ENCODE measurements at regions not wholly inside any gene's neighbourhood (a gene's known extent, or its start where the extent isn't known, plus 50 kb on each side); places are given as distances from the start of the nearest gene placed in this dataset.
"Not testable (repeated sequence)": the region's sequence is repeated elsewhere in the genome, so short reads cannot be mapped to it uniquely, and the experiment has no call there.

DNA sequence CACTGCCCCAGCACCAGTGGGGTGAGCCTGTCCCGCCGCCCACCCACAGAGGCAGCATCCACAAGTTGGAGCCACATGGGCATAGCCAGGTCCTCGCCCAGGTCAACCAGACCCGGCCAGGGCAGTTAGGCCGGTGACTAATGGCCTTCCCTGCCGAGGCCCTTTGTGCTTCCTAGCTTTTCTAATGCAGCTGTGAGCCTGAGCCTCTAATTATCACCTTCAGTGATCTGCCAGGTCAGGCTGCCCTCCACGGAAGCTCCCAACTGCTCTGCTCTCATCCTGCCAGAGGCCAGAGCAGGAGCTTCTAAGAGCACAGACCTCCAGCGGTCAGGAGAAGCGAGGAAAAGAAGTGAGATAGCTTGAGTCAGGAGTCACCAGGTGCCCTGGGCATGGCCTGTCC is 87.1 kb upstream of the PPP1R26 start:
- Histone ChIP-seq H3K4me3 (ENCODE audit: insufficient read depth, low read depth, low read length) (no peak overlapping the region), H3K36me3 (replicated peaks; ENCODE audit: control insufficient read depth, insufficient read depth, low read length) (no peaks in the 10 kb centered on the region), H3K27me3 (ENCODE audit: control insufficient read depth, insufficient read depth, low read length) (no peaks in the 10 kb centered on the region)
- DNase-seq = no peak

DNA sequence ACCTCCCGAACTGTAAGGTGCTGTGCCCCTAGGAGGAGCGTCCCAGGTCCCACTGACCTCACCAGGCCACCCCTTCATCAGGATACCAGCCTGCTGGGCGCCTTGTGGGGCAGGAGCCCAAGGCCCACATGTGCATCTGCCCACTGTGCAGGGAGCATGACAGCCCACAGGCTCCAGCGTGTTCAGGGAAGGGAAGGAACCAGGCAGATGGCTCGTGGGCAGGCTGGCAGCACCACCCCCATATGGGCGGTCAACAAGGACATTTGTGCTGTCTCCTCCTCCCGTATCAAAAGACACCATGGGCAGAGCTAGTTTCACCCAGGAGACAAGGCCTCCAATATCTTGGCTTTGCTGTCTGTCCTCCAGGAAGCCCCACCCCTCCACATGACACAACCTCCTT is 85.5 kb upstream of the PPP1R26 start:
- H3K36me3 ChIP-seq (replicated peaks; ENCODE audit: control insufficient read depth, insufficient read depth, low read length) = no peaks in the 10 kb centered on the region
- H3K4me3 ChIP-seq (ENCODE audit: insufficient read depth, low read depth, low read length) = no peak overlapping the region
- DNase-seq = no peak
- no peaks in the 10 kb centered on the region for H3K27me3 ChIP-seq (ENCODE audit: control insufficient read depth, insufficient read depth, low read length)

DNA sequence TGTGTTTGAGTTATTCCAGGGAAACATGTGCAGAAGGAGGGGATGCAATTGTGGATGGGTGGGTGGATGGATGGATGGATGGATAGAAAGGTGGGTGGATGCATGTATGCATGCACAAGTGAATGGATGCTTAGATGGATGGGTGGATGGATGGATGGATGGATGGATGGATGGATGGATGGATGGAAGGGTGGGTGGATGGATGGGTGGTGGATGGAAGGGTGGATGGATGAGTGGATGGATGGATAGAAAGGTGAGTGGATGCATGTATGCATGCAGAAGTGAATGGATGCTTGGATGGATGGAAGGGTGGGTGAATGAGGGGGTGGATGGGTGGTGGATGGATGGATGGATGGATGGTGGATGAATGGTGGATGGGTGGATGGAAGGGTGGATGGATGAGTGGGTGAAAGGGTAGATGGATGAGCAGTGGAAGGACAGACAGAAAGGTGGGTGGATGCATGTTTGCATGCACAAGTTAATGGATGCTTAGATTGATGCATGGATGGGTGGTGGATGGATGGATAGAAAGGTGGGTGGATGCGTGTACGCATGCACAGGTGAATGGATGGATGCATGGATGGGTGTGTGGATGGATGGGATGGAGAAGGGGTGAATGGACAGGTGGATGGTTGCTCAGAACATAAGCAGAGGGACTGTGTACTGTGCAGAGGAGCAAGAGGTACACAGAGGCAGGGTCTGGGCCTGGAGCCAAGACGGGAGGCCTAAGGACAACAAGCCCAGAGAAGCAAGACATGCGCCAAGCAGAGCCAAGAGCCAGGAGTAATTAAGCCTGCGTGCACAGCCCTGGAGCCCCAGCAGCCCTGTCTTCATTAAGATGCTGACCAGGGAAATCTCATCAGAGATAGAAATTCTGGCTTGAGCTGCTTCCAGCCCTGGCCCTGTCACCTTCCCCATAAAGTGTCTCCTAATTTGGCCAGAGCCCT is 84.6 kb upstream of the PPP1R26 start:
- no peak for DNase-seq
- H3K4me3 ChIP-seq (ENCODE audit: insufficient read depth, low read depth, low read length) = no peak overlapping the region
- H3K36me3 ChIP-seq (replicated peaks; ENCODE audit: control insufficient read depth, insufficient read depth, low read length) = no peaks in the 10 kb centered on the region
- no peaks in the 10 kb centered on the region for H3K27me3 ChIP-seq (ENCODE audit: control insufficient read depth, insufficient read depth, low read length)

DNA sequence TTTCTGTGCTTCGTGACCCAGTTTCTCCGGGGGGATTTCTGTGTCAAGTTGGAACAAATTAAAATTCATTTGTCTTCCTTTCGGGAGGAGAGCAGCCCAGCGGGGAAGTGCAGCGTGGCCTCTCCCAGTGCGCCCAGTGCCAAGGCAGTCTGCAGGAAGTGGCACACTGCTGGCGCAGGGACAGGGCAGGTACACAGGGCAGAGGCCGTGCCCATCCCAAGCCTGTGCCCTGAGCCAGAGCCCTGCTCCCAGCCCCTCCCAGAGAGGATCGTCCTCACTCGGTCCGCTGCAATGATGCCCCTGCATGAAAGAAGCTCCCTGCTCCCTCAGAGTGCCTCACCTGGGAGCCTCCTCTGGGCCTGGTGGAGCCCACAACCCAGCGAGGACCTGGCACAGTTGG is 82.4 kb upstream of the PPP1R26 start:
- Histone ChIP-seq H3K27me3 (ENCODE audit: control insufficient read depth, insufficient read depth, low read length) (no peaks in the 10 kb centered on the region), H3K36me3 (replicated peaks; ENCODE audit: control insufficient read depth, insufficient read depth, low read length) (no peaks in the 10 kb centered on the region), H3K4me3 (ENCODE audit: insufficient read depth, low read depth, low read length) (no peak overlapping the region)
- DNase-seq = peak; percentile 42

DNA sequence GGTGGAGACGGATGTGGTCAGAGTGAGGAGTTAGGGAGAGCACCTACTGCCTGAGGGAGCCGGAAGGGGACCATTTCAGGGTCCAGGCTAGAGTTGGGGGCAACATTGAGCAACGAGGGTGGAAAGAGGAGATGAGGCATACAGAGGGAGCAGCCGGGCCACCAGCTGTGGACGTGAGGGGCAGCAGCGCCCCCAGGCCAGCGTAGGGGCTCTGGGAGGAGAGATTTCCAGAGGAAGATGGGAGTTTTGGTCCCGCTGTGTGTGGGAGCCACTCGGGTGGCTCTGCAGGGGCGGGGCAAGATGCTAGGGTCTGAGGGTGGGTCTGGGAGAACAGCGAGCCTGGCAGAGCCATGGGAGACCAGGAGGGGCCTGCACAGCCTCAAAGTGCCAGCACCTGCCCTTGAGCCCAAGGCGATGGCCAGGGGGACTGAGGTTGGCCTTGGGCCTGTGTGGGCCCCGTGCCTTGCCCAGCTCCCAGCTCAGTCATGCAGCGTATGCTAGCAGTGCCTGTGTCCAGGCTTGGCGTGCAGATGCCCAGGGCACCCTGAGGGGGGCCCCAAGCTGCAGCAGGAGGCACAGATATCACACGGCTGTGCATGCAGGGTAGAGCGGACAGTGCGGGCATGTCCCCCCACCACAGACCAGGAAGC is 80.5 kb upstream of the PPP1R26 start:
- H3K4me3 ChIP-seq (ENCODE audit: insufficient read depth, low read depth, low read length) = no peak overlapping the region
- peak; percentile 57 for DNase-seq

DNA sequence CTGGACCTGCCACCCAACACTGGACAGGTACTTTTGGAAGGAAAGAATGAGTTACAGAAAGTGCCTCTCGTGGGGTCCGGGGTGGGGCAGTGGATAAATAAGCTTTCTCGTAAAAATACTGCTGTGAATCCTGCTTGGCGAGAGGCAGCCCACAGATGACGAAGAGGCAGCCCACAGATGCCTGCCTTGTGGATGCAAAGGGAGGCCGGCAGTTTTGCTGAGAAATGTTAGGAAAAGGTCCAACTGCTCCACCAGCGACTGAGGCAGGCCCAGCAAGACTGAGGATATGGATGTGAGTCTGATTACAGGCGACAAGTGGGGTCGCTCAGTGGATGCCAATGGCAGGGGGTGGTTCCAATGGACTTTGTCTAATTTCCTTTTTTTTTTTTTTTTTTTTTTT is 79.1 kb upstream of the PPP1R26 start:
- Histone ChIP-seq H3K36me3 (replicated peaks; ENCODE audit: control insufficient read depth, insufficient read depth, low read length) (no peaks in the 10 kb centered on the region), H3K27me3 (ENCODE audit: control insufficient read depth, insufficient read depth, low read length) (no peaks in the 10 kb centered on the region), H3K4me3 (ENCODE audit: insufficient read depth, low read depth, low read length) (no peak overlapping the region)
- no peak for DNase-seq

More for the DNA sequence above, 80.5 kb upstream of the PPP1R26 start:
- Histone ChIP-seq H3K27me3 (ENCODE audit: control insufficient read depth, insufficient read depth, low read length) (no peaks in the 10 kb centered on the region), H3K36me3 (replicated peaks; ENCODE audit: control insufficient read depth, insufficient read depth, low read length) (no peaks in the 10 kb centered on the region)

DNA sequence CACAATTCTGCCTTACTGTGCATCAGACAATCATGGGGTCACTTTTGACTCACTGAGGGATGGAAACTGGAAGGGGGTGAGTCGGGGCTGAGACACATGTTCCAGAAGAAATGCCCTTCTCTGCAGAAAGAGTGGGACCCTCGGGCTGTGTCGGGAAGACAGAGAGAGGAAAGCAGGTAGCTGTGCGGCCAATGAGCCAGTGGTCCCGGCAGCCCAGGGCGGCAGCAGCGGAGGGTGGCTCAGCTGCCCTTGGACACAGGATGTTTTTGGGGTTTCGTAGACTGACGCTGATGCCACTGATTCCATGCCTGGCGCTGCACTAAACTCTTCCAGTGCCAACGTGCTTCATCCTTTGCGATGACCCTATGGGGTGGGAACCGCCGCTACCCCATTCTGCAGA is 78.4 kb upstream of the PPP1R26 start:
- no peak for DNase-seq
- H3K4me3 ChIP-seq (ENCODE audit: insufficient read depth, low read depth, low read length) = no peak overlapping the region
- no peaks in the 10 kb centered on the region for H3K27me3 ChIP-seq (ENCODE audit: control insufficient read depth, insufficient read depth, low read length)
- H3K36me3 ChIP-seq (replicated peaks; ENCODE audit: control insufficient read depth, insufficient read depth, low read length) = no peaks in the 10 kb centered on the region

DNA sequence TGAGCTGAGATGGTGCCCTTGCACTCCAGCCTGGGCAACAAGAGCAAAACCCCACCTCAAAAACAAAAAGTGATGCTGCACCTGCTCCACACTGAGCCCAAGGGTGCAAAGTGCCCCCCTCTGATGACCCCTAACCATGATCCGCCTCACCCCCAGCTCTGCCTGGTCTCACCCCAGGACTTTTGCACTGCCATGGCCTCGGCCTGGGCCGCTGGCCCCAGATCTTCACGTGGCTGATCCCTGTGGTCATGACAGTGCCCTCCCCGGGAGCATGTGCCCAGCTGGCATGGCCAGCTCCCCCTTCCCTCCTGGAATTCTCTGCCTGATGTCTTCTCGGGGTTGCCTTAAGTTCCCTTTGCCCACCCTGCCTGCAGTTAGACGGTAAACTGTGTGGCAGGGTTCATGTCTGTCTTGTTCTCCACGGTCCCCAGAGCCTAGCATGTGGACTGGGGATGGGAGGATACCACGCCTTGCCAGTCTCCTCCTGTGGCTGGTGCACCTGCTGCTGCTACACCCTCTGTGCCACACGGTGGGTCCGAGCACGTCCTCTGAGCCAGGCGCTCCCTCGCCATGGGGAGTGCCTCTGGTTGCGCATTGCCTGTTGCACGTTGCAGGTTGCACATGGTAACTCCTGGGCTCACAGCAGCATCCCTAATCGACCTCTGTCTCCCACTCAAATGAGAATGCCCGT is 77.4 kb upstream of the PPP1R26 start:
- DNase-seq = no peak
- Histone ChIP-seq H3K36me3 (replicated peaks; ENCODE audit: control insufficient read depth, insufficient read depth, low read length) (no peaks in the 10 kb centered on the region), H3K4me3 (ENCODE audit: insufficient read depth, low read depth, low read length) (no peak overlapping the region), H3K27me3 (ENCODE audit: control insufficient read depth, insufficient read depth, low read length) (no peaks in the 10 kb centered on the region)

DNA sequence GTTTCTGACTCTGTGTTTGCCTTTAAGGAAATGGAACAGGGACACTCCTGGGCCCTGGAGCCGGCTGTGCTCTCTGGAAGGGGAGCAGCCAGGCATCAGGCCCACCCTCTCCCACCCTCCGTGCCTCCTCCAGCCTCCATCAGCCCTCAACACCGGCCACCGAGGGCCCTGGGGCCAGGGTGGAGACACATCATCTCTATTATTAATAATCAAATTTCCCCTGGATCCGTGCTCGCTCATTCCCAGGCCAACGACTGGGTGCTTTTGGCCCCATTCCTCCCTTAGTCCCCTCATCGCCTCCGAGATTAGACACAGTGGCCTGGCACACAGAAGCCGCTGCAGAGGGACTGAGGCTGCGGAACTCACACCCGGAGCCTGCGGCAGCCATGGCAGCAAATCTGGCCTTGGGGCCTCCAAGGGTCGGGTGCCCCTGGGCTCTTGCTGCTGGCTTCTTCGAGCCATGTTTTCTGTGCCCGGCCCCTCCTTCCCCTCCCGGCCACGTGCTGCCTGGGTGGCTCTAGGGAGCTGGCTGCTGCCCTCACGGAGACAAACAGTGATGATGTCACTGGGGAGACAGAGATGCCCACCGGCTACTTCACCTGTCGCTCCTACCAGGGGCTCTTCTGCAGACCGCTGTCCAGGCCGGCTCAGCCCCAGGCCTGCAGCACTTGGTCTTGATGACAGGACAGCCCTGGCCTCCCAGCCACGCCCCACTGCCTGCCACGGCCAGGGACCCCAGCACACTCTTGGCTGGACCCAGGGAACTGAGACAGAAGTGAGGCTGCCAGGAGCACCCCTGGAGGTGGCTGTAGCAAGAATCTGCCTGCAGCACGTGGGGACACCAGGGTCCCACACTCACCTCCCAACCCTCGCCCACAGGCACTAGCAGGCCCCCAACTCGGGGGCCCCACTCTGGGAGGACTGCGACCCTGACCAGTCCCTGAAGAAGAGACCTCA is 76.6 kb upstream of the PPP1R26 start:
- Histone ChIP-seq H3K27me3 (ENCODE audit: control insufficient read depth, insufficient read depth, low read length) (no peaks in the 10 kb centered on the region), H3K36me3 (replicated peaks; ENCODE audit: control insufficient read depth, insufficient read depth, low read length) (no peaks in the 10 kb centered on the region), H3K4me3 (ENCODE audit: insufficient read depth, low read depth, low read length) (no peak overlapping the region)
- peak; percentile 54 for DNase-seq

DNA sequence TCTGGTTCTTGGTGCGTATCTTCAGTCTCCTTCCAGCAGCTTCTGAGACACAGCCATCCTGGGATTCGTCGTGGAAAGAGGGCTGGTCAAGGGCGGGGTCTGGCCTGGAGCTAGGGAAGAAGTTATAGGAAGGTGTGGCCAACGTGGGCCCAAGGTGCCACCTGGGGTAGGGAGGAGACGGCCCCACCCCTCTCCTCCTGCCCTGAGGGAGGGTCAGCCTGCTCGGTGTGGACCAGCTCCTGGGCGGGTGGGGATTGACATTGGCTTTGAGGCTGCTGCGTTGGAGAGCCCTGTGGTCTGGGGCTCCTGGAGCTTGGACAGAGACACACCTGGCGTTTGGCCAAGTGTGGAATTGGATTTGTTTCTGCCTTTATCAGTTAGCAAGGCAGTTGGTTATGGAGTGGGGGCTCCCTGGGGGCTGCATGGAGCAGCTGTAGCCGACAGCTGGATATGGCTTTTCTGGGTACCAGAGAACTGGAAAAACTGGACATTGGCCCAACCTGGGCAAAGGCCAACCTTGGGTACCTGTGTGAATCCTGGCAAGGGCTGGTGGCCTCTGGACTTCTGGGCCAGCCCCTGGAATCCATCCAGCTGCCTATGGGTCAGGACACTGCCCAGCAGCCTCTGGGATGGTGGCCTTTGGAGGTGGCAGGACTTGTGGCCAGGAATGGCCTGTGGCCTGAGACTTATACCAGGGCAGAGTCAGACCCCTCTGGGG is 75.7 kb upstream of the PPP1R26 start:
- H3K4me3 ChIP-seq (ENCODE audit: insufficient read depth, low read depth, low read length) = no peak overlapping the region
- H3K36me3 ChIP-seq (replicated peaks; ENCODE audit: control insufficient read depth, insufficient read depth, low read length) = no peaks in the 10 kb centered on the region
- peak; percentile 61 for DNase-seq
- no peaks in the 10 kb centered on the region for H3K27me3 ChIP-seq (ENCODE audit: control insufficient read depth, insufficient read depth, low read length)

DNA sequence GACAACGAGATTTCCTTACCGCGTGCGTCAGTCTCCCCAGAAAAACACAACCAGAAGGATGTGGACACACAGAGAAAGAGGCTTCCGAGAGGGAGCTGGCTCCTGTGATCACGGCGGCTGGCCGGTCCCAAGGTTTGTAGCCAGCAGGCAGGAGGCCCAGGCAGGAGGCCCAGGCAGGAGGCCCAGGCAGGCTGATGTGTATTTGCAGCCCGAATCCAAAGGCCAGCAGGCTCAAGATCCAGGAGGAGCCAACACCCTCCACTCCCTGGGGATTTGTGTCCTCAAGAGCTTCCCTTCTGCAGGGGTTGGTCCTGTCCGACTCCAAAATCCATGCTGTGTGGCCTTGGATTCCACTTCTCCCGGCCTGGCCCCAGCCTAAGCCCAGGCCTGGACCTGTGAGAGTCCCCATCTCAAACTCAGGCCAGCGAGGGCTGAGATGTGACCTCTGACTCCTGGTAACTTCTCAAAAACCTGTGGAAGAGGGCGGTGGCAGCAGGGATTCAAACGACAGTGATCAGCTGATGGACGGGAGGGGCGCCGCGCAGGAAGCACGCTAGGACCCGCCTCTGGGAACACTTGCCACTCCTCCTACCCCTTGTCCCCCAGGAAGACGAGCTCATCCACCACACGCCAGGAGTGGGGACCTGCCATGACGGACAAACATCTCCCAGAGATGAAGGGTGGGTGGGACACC is 75.0 kb upstream of the PPP1R26 start:
- DNase-seq = no peak
- Histone ChIP-seq H3K4me3 (ENCODE audit: insufficient read depth, low read depth, low read length) (no peak overlapping the region), H3K27me3 (ENCODE audit: control insufficient read depth, insufficient read depth, low read length) (no peaks in the 10 kb centered on the region), H3K36me3 (replicated peaks; ENCODE audit: control insufficient read depth, insufficient read depth, low read length) (no peaks in the 10 kb centered on the region)

DNA sequence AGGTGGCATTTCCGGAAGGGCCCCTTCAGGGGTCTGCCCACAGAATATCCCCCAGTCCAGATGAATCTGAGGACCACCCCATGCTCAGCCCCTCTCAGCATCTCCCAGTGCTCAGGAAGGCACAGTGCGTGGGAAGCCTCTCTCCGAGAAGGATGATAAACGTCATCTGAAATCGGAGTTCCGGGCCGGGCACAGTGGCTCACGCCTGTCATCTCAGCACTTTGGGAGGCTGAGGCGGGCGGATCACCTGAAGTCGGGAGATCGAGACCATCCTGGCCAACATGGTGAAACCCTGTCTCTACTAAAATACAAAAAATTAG is 74.5 kb upstream of the PPP1R26 start:
- not testable (repeated sequence) for H3K4me3 ChIP-seq (ENCODE audit: insufficient read depth, low read depth, low read length); H3K27me3 ChIP-seq (ENCODE audit: control insufficient read depth, insufficient read depth, low read length); DNase-seq

DNA sequence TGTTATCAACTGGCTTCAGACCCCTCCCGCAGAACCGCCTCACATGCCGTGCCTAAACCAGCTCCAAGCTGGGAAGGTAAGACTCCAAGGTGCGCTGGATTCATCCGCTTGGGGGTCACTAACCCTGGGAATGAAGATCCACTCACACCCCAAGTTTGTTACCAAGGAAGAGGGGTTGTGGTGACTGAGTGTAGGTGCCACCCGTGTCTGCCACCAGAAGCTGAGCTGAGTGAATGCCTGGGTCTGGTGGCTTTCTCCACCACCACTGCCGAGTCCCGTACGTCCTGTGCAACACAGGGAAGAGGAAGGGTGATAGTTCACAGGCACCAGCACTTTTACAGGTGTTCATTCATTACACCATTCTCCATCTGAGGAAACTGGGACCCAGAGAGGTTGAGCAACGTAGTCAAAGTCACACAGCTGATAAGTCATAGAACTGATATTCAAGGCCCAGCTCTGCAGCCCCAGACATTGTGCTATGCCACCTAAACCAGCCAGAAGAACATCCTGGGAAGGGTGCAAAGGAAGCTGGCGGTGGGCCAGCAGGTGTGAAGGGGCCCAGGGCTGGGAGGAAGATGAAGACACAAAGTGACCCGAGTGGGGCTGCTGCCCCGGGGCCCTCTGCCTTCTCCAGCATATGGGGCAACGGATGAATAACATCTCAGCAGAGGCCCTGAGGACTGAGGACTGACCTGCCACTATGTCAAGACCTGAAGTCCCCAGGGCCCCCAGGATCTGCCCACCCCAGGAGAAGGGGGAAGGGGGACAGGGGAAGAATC is 70.9 kb upstream of the PPP1R26 start:
- DNase-seq = peak; percentile 16
- H3K36me3 ChIP-seq (replicated peaks; ENCODE audit: control insufficient read depth, insufficient read depth, low read length) = no peaks in the 10 kb centered on the region
- no peak overlapping the region for H3K4me3 ChIP-seq (ENCODE audit: insufficient read depth, low read depth, low read length)
- H3K27me3 ChIP-seq (ENCODE audit: control insufficient read depth, insufficient read depth, low read length) = no peaks in the 10 kb centered on the region

More for the DNA sequence above, 74.5 kb upstream of the PPP1R26 start:
- H3K36me3 ChIP-seq (replicated peaks; ENCODE audit: control insufficient read depth, insufficient read depth, low read length) = not testable (repeated sequence)

Data from H7 (cell line).